Eye (tissue), 1 donor: ENCODE measurements at regions not wholly inside any gene's neighbourhood (a gene's known extent, or its start where the extent isn't known, plus 50 kb on each side); places are given as distances from the start of the nearest gene placed in this dataset.

Experiments
- DNase-seq: peaks from one replicate; pipeline ENCODE4 v3.0.0-alpha.2; 2015

DNA sequence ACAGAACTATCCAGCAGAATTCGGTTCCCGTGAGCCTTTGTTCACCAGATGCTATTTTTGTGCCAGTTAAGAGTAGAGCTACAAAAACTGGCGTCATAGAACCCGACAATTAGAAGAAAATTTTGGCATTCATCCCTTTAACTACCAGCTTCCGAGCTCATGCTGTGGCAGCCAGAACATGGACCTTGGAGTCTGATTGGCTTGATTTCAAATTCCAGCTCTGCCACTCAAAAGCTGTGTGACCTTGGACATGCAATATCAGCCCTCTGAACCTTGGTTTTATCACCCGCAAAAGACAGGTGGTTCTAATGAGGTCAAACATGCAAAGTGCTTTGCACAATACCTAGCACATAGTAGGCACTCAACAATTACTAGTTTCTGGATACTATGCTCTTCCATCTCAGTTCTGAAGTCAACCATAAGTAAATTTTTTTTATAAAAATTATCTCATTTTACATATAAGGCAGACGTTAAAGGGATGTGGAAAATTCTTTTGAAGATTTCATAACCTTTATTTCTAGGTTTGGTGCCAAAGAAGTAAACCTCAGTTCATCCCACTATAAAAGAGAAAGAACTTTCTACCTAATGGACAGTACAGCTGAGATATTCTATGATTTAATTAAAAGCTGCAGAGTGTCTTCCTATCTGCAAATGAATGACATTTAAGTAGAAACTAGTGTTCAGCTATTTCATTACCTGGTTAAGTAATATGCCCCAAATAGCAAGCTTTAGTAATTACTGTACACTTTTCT lies 331.5 kb downstream of the HAPSTR1 start:
- no peak for DNase-seq

DNA sequence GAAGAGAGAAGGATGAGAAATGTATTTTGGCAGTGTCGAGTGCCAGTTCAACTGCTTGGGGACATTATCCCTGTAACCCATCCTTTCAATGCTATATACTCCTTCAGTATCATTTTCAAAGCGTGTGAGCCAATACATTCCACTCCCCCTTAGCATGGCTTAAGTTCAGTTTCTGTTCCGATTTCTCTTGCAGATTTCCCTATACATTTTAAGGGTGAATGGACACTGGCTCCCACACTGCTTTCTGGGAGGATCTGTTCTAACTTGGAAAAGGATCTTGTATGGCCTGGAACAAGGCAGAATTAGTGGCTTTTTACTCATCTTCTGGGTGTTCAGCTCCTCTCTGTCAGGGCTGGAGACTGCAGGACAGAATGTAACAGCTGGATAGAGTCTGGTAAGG lies 333.8 kb downstream of the HAPSTR1 start:
- DNase-seq, result no peak

DNA sequence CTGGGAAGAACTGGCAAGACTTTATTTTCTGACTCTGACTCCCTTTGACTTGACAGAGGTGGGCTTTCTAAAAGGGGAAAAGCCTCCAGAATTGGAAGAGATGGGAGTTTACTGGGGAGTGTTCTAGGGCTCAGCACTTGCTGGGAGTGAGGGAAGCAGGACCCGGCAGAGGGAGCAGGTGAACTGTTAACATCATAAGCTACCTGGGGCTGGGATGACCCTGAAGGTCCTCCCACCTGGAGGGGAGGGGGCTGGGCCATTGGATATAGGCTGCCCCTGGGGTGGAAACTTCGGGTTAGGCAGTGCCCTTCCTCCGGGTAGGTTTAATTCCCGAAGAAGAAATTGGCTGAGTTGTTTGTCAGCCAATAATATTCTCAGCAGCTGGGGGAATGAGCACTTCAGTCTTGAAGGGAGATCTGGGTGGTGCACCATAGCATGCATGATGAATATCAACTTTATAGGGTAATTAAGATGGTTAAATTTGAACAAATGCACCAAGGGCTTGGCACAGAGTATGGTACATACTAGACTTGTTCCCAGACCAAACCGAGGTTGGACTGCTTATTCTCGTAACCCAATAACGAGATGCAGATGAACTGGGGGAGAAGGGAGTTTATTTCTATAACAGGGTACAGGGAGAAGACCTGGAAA lies 337.0 kb downstream of the HAPSTR1 start:
- no peak for DNase-seq

DNA sequence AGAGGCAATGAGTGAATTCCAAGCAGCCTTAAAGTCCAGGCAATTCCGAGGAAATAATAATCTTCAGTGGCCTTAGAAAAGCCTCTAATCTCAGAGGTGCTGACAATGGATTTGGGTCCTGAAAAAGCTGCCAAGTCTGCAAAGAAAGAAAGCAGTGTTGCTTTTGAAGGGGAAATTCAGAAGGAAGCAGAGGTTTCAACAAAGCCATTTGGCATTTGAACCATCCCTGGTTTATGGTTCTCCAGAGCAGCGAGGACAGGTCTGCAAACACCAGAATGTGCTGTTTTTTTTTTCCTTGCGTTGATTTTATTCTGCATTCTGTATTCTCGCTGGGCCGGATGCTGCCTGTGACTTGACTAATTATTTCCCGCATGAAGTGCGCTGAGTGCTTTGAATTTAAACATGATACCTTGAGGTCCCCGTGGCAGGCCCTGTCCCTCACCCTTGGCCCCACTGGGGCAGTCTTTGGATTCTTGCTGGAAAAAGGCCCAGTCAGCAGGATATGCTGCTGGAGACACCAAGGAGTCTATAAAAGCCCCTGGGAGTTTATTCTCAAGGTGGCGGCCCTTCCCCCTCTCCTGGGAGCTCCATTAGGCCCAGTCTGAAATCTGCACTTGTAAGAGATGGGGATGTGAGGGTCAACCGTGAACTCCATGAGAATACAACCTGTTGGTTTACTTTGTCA lies 338.3 kb downstream of the HAPSTR1 start:
- DNase-seq, result no peak

DNA sequence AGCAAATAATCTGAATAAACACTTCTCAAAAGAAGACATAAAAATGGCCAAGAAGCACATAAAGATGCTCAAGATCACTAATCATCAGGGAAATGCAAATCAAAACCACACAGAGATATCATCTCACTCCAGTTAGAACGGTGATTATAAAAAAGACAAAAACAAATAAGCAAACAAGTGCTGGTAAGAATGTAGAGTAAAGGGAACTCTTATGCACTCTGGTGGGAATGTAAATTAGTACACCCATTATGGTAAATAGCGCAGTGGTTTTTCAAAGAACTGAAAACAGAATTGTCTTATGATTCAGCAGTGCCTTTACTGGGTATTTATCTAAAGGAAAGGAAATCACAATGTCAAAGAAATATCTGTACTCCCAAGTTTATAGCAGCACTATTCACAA lies 343.2 kb downstream of the HAPSTR1 start:
- DNase-seq, result no peak

DNA sequence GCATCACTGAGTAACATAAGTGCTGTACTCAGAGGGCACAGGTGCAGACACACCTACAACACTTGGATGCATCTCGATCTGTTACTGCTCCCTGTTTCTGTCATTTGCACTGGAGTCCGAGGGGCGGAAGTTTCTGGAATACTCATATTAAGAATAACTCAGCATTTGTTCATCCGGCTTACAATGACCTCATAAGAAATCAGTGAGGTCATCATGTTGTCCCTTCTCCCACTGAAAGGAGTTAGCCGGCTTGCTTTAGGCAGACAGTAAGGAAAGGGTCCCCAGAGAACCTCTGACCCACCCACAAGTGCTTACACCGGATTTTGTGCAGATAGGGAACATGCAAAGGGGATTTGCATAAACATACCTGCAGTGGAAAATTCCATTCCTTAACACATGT lies 344.7 kb downstream of the HAPSTR1 start:
- DNase-seq, result no peak

DNA sequence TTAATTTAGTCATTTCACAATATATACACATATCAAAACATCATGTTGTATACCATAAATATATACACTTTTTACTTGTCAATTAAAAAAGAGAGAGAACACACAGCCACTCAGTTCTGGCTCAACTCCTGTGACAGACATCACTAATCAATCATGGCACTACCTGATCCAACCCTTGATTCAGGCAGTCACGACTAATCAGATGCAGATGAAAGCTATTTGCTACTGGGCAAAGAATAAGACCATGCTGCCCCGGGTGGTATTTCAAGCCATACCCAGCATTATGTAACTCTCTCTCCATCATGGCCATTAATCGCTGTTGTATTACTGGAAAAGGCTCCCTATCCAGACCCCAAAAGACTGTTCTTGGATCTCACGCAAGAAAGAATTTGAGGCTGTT lies 345.7 kb downstream of the HAPSTR1 start:
- no peak for DNase-seq

DNA sequence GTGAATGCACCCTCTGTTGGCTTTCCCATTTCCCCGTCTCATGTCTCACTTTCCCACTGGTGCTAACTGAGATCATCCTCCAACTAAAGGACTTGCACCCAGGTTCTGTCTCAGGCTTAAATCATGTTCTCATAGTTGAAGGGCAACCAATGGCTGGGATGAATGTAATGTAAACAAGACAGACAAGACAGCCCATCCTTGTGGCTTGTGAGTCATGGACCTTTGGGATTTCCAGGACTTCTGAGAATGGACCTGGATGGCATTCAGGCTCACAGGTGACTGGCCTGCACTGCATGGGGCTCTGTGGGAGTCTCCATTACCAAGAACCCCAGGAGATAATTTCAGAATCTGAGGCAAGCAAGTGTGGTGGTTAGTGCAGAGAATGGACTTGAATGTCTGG lies 347.5 kb downstream of the HAPSTR1 start:
- no peak for DNase-seq

DNA sequence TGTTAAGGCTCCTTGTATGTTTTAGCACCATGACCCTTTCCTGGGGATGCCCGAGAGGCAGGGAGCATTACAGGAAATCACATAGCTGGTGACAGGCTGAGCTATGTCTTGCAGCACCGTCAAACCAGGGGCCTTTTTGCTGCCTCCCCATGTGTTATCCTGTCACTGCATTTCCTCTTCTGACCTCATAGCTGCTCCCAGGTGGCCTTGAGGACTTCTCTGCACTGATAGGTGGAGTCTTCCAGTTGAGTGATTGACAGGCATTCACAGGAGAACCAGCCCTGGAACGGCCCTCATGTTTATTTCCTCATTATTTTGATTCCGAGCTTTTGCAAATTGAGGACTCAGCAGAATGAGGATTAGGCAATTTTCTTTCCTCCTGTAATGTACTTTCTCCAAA lies 349.6 kb downstream of the HAPSTR1 start:
- DNase-seq, result peak; percentile 45

DNA sequence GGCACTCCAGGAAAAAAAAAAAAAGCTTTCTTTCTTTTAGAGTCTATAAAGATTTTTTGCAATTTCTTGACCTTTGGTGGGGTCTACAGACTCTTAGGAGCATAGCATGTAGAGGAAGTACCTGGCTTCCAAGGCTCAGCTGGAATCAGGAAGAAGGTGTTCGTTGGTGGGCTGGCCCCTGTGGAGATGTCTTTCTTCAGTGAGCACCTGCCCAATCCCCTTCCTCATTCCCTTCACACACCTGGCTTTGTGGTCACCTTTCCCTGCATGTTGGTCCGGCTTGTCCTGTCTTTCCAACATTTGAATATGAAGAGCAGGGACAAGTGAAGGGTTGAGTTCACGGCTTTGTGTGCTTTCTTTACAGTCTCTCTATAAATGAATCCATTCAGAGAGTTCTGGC lies 352.4 kb downstream of the HAPSTR1 start:
- no peak for DNase-seq

DNA sequence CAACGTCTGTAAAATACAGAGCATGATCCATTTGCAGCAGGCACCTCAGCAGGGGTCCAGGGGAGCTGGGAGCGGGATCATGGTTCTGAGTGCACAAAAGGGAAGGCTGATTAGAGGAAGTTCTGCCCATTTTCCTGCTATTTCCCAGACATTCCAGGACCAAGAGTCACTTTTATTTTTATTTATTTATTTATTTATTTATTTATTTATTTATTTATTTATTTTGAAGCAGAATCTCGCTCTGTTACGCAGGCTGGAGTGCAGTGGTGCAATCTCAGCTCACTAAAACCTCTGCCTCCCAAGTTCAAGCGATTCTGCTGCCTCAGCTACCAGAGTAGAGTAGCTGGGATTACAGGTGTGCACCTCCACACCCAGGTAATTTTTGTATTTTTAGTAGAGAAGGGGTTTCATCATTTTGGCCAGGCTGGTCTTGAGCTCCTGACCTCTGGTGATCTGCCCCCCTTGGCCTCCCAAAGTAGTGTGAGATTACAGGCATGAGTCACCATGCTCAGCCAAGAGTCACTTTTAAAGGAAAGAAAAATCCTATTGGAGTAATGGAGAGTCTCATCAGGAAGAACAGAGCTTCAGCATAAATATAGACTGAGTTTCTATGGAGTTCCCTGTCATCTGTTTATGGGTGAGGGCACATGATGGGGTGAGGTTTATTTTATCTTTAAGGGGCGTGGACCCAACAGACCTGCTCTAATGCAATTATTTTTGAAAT lies 355.2 kb downstream of the HAPSTR1 start:
- DNase-seq, result no peak

DNA sequence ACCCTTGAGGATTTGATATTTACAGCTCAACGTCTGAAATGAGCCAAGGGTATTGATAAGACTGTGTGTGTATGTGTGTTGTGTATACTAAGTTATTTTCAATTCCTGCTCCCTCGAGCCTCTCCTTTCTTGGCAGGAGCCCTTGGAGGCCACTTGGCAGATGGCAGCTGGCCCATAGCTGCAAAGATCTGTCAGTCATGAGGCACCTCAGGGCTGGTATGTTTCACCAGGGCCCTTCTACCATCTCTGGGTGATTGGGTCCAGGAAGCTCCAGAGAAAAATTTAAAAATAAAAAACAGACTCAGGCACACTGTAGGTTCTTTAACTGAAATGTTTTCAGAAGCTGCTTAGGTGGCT lies 355.7 kb downstream of the HAPSTR1 start:
- no peak for DNase-seq

DNA sequence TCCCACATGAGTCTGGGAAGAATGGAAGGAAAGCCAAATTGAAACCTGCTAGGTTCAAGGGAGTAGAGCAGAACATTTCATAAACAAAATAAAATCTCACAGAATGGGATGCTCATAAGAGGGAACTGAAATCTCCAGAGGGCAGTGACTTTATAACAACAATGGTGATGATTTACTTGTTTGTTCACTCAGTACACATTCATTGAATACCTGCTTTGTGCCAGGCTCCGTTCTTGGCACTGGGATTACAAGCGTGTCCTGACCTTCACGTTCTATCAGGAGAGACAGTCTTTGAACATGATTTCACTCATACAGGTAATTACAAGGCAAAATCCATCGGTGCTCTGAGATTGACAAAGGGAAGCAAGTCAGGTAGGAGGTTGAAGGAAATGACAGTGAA lies 356.3 kb downstream of the HAPSTR1 start:
- no peak for DNase-seq

DNA sequence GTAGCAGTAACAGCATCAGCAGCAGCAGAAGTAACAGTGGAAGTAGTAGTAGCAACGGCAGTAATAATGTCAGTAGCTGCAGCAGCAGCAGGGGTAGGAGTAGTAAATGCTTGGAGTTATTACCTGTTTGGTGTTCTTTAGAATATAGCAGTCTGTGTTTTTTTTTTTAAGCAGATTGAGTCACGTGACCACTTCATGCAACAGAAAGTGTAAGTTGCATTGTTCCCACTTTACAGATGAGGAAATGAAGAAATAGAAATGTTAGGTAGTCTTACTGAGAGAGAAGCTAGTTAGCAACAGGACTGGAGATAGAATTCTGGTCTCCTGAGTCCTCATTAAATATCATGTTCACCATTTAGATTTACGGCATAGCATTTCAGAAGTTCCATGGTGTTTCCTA lies 358.2 kb downstream of the HAPSTR1 start:
- no peak for DNase-seq

DNA sequence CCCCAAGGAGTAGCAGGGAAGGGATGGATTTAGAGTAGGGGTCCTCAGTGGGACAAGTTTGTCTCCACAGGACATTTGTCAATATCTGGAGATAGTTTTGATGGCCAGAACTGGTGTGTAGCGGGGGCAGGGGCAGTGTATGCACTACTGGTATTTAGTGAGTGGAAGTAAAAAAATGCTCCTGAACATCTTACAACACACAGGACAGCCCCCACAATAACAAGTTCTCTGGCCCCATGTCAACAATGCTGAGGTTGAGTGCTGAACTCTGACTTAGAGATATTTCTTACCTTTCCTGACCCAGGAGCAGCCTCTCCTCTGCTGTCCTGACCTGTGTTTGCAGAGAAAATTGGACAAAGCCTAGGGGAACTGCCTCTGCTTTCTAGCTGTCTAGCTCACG lies 365.8 kb downstream of the HAPSTR1 start:
- no peak for DNase-seq

DNA sequence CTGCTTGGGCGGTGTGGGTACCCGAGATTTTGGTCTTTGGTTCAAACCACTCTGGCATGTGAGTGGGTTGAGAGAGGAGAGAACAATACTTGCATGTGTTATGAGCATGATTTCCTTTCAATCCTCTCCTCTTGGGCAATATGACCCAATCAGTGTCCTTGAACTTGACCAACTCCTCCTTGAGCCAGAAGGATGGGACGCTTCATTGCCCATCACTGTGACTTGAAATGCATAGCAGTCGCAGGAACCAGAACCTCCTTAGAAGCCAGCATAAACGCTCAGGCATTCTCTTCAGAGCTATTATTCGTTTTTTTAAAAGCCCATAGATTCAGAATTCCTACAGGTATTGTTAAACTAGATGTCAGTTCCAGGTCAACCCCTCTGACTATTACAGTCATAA lies 367.4 kb downstream of the HAPSTR1 start:
- DNase-seq, result no peak

DNA sequence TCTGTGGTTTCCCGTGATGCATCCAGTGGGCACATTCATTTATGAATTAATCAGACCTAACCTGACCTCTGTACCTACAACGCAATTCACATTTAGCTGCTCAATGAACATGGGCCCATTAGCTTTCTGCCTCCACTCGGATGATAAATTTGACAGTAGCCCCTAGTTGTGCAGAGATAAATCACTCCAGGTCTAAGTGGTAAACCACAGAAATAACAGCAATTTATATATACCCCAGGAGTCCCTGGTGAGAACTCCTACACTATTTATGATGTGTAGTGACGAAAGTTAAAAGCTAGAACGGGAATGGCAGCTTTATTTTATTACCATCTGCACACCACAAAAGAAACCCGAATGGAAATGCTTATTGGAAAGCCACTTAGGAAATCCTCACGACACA lies 371.5 kb downstream of the HAPSTR1 start:
- DNase-seq, result no peak

DNA sequence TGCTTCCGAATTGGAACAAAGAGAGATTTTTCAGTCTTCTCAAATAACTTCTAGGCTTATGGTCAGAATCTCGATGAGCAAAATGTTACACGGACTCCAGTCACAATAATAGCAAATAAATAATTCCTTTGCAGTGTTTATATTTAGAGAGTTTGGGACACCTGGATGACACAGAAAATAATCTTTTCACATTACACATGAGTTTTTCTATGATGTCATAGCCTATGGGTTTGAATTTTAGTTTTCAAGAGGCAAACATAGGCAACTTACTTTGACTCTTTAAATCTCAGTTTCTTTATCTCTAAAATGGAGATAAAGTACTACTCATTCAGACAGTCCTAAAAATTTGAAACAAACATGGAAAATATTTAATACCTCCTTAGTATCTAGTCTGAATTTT lies 372.0 kb downstream of the HAPSTR1 start:
- DNase-seq, result no peak

DNA sequence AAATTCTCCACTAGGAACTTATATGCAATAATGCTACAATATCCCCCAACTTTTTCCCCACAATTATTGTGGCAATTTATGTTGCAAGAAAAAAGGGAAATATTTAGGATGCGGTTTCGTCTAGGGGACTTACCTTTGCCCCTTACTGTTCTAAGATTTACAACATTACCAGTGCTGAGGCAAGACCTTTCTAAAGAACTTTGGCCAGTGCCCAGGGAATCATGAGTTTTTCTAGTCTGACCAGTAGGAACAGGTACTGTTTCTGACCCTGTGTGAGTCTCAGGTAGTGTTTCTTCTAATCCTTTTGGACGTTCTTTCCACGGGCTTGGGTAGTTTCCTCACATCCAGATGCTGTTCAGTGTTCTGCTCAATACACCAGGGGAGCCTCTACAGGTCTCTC lies 373.7 kb downstream of the HAPSTR1 start:
- DNase-seq, result no peak

DNA sequence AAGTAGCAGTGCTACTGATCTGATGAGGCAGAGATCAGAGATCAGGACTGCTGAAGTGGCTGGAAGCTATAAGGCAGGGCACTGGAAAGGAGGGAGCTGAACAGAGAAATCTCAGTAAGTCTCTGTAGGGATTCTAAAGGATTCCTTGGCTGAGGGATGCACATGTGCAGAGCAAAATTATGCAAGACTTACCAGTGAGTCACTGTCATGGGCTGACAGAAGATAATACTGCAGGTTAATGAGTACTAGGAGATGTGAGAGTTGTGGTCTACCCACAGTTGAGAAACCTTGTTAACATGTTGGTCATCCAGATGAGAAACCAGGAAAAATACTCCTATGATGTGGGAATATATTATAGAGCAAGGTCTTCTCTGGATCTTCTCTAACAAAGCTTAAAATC lies 378.1 kb downstream of the HAPSTR1 start:
- DNase-seq, result no peak

DNA sequence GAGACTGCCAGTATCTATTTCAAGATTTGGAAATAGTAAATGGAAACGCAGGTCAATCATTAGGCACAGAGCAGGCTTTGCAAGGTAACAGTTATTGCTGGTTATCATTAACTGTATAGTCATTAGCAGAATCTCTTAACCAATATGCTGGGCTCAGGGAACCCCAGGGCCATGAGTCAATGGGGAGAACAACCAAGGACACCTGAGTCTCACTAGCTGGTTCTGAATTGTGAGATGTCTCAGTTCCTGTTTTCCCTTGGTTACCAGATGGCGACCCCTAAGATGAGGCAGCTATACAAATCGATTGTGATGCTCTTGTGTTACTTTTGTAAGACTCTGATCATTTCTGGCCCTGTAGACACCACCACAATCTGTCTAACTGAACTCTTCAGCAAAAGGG lies 385.3 kb downstream of the HAPSTR1 start:
- no peak for DNase-seq

DNA sequence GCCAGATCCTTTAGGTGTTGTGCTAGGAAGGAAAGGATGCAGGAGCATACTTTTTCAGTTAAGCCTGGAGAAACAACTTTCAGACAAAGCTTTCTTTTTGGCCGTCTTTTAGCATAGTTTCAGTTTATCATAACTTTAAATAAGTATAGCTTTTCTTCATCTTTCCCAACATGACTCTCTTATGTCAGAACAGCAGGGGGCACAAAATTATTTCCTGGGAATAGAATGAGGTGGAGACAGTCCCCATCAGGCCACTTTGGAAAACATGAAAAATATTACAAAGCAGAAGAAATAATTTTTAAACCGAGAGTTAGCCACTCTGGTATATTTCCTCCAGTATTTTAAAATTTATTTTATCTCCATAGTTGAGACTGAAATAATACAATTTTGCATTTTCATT lies 387.6 kb downstream of the HAPSTR1 start:
- DNase-seq, result no peak

DNA sequence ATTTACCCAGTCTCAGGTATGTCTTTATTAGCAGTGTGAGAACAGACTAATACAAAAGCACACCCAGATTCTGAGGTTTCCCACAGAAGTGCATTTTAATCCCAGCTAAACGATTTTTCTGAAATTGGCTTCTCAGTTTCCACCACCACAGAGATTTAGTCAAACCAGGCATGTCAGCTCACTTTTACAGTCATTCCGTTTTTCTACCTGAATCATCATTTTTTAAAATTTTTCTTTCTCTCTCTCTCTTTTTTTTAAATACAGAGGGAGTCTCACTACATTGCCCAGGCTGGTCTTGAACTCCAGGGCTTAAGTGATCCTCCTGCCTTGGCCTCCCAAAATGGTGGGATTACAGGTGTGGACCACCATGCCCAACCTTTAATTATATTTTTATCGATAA lies 389.1 kb downstream of the HAPSTR1 start:
- DNase-seq, result no peak
